SK-N-SH treated with all-trans-retinoic acid at 6 μM for 48 hours (cell line): ENCODE measurements at regions not wholly inside any gene's neighbourhood (a gene's known extent, or its start where the extent isn't known, plus 50 kb on each side); places are given as distances from the start of the nearest gene placed in this dataset.

Source experiments
- ATAC-seq: fragments of 200-7000 bp; cut with Tn5 transposase; 3 replicates; pipeline ENCODE4 v1.9.1; 2020; ENCODE audit warnings: mild to moderate bottlenecking, moderate library complexity
- ARNTL ChIP-seq: fragments of 450-650 bp; formaldehyde crosslinking; IDR thresholded peaks from 2 replicates; pipeline ENCODE4 v1.5.0; 2020; ENCODE audit warnings: low read depth, mild to moderate bottlenecking, moderate library complexity, borderline replicate concordance
- BACH2 ChIP-seq: fragments of 250-450 bp; sonication (Bioruptor Pico); IDR thresholded peaks from 2 replicates; pipeline ENCODE4 v1.9.0; 2021; ENCODE audit warnings: mild to moderate bottlenecking, borderline replicate concordance
- CSDC2 ChIP-seq: fragments of 250-450 bp; sonication (Bioruptor Pico); IDR thresholded peaks from 2 replicates; pipeline ENCODE4 v1.5.0; 2020; ENCODE audit warnings: mild to moderate bottlenecking, moderate library complexity
- ESRRG ChIP-seq: fragments of 250-450 bp; sonication (Bioruptor Pico); IDR thresholded peaks from 2 replicates; pipeline ENCODE4 v1.6.1; 2021; ENCODE audit warnings: mild to moderate bottlenecking
- GLIS3 ChIP-seq: fragments of 250-450 bp; sonication (Bioruptor Pico); IDR thresholded peaks from 2 replicates; pipeline ENCODE4 v1.5.0; 2020; ENCODE audit warnings: mild to moderate bottlenecking, moderate library complexity
- ISL1 ChIP-seq: fragments of 250-450 bp; sonication (Bioruptor Pico); IDR thresholded peaks from 2 replicates; pipeline ENCODE4 v2.1.2; 2022; ENCODE audit warnings: mild to moderate bottlenecking, moderate library complexity
- OSR1 ChIP-seq: fragments of 250-450 bp; sonication (Bioruptor Pico); IDR thresholded peaks from 2 replicates; pipeline ENCODE4 v1.8.0; 2022; ENCODE audit warnings: moderate library complexity, mild to moderate bottlenecking, inconsistent platforms
- PPARA ChIP-seq: fragments of 250-450 bp; sonication (Bioruptor Pico); IDR thresholded peaks from 2 replicates; pipeline ENCODE4 v1.5.0; 2020; ENCODE audit warnings: mild to moderate bottlenecking, borderline replicate concordance
- RARB ChIP-seq: fragments of 250-450 bp; sonication (Bioruptor Pico); IDR thresholded peaks from 2 replicates; pipeline ENCODE4 v1.8.0; 2021; ENCODE audit warnings: mild to moderate bottlenecking, moderate library complexity
- TCF4 ChIP-seq: fragments of 250-450 bp; sonication (Bioruptor Pico); IDR thresholded peaks from 2 replicates; pipeline ENCODE4 v1.8.0; 2021; ENCODE audit warnings: mild to moderate bottlenecking, moderate library complexity, borderline replicate concordance
- TOX ChIP-seq: fragments of 250-450 bp; sonication (Bioruptor Pico); IDR thresholded peaks from 2 replicates; pipeline ENCODE4 v1.8.0; 2021; ENCODE audit warnings: mild to moderate bottlenecking, moderate library complexity, borderline replicate concordance
- ZFP3 ChIP-seq: fragments of 250-450 bp; sonication (Bioruptor Pico); IDR thresholded peaks from 2 replicates; pipeline ENCODE4 v1.5.0; 2020; ENCODE audit warnings: mild to moderate bottlenecking, moderate library complexity
- ZFP30 ChIP-seq: fragments of 450-650 bp; formaldehyde crosslinking; IDR thresholded peaks from 2 replicates; pipeline ENCODE4 v1.5.0; 2022; ENCODE audit warnings: mild to moderate bottlenecking, moderate library complexity
- ZNF565 ChIP-seq: fragments of 450-650 bp; formaldehyde crosslinking; conservative IDR thresholded peaks from 2 replicates; pipeline ENCODE4 v1.5.0; 2020; ENCODE audit warnings: low read depth, mild to moderate bottlenecking, moderate library complexity
- ZNF70 ChIP-seq: fragments of 450-650 bp; formaldehyde crosslinking; IDR thresholded peaks from 2 replicates; pipeline ENCODE4 v1.5.0; 2020; ENCODE audit warnings: mild to moderate bottlenecking, moderate library complexity
- ZNF8 ChIP-seq: fragments of 450-650 bp; formaldehyde crosslinking; IDR thresholded peaks from 2 replicates; pipeline ENCODE4 v1.5.0; 2020; ENCODE audit warnings: mild to moderate bottlenecking, moderate library complexity
- TF ChIP-seq, protein P1 (sequence below): fragments of 250-450 bp; sonication (Bioruptor Pico); IDR thresholded peaks from 2 replicates; pipeline ENCODE4 v1.5.1; 2021; ENCODE audit warnings: mild to moderate bottlenecking, moderate library complexity
- TF ChIP-seq, protein P2 (sequence below): fragments of 250-450 bp; sonication (Bioruptor Pico); IDR thresholded peaks from 2 replicates; pipeline ENCODE4 v1.8.0; 2020; ENCODE audit warnings: mild to moderate bottlenecking, moderate library complexity, borderline replicate concordance
- TF ChIP-seq, protein P3 (sequence below): fragments of 250-450 bp; sonication (Bioruptor Pico); IDR thresholded peaks from 2 replicates; pipeline ENCODE4 v1.5.1; 2020; ENCODE audit warnings: low read depth, mild to moderate bottlenecking, moderate library complexity
- TF ChIP-seq, protein P4 (sequence below): fragments of 250-450 bp; sonication (Bioruptor Pico); IDR thresholded peaks from 2 replicates; pipeline ENCODE4 v1.8.0; 2021; ENCODE audit warnings: low read depth, mild to moderate bottlenecking, moderate library complexity, borderline replicate concordance
- TF ChIP-seq, protein P5 (sequence below): fragments of 250-450 bp; sonication (Bioruptor Pico); IDR thresholded peaks from 2 replicates; pipeline ENCODE4 v1.5.0; 2020; ENCODE audit warnings: mild to moderate bottlenecking, moderate library complexity

DNA sequence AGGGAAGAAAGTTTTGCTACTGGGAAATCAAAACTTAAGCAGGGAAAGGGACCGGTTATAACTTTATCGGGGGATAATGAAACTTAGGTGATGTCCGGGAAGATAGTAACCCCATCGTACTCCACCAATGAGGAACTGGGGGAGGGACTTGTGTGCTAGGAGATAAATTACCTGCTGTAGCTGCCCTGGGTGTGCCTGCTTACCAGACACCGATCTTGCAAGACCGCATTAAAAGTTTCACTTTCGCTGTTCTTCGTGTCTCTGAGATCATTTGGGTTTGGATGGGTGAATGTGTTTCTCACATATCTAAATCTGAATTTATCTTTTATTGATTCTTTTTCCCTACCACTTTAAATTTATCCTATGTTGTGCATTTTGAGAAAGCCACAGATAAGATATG is 381.4 kb downstream of the SLITRK6 start:
- ATAC-seq: no peak
- TF ChIP-seq, protein P1, sequence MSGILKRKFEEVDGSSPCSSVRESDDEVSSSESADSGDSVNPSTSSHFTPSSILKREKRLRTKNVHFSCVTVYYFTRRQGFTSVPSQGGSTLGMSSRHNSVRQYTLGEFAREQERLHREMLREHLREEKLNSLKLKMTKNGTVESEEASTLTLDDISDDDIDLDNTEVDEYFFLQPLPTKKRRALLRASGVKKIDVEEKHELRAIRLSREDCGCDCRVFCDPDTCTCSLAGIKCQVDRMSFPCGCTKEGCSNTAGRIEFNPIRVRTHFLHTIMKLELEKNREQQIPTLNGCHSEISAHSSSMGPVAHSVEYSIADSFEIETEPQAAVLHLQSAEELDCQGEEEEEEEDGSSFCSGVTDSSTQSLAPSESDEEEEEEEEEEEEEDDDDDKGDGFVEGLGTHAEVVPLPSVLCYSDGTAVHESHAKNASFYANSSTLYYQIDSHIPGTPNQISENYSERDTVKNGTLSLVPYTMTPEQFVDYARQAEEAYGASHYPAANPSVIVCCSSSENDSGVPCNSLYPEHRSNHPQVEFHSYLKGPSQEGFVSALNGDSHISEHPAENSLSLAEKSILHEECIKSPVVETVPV (CRISPR knock-in tag): no peak
- no peak for TF ChIP-seq ZNF70 (CRISPR knock-in tag)
- no peak for TF ChIP-seq ARNTL
- no peak for TF ChIP-seq OSR1 (CRISPR knock-in tag)
- no peak for TF ChIP-seq CSDC2 (CRISPR knock-in tag)
- no peak for TF ChIP-seq ISL1
- no peak for TF ChIP-seq TCF4 (CRISPR knock-in tag)
- no peak for TF ChIP-seq RARB
- no peak for TF ChIP-seq TOX (CRISPR knock-in tag)
- TF ChIP-seq, protein P2, sequence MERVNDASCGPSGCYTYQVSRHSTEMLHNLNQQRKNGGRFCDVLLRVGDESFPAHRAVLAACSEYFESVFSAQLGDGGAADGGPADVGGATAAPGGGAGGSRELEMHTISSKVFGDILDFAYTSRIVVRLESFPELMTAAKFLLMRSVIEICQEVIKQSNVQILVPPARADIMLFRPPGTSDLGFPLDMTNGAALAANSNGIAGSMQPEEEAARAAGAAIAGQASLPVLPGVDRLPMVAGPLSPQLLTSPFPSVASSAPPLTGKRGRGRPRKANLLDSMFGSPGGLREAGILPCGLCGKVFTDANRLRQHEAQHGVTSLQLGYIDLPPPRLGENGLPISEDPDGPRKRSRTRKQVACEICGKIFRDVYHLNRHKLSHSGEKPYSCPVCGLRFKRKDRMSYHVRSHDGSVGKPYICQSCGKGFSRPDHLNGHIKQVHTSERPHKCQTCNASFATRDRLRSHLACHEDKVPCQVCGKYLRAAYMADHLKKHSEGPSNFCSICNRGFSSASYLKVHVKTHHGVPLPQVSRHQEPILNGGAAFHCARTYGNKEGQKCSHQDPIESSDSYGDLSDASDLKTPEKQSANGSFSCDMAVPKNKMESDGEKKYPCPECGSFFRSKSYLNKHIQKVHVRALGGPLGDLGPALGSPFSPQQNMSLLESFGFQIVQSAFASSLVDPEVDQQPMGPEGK: no peak

DNA sequence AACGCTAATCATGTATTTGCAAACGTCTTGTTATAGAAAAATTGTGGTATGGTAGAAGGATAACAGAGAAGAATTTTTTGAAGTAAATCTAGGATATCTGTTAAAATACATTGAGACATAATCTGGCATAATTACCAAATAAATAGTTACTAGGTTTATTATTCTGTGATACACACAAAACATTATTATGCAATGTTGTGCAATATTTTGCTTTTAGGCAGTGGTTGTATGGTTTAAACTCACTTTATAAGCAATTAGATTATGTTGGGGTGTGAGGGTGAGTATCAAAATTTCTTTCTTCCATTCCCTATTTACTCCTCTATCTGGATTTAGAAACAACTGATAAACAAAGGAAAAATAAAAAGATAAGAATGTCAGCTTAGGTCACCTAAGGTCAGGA is 385.6 kb downstream of the SLITRK6 start:
- TF ChIP-seq, protein P3, sequence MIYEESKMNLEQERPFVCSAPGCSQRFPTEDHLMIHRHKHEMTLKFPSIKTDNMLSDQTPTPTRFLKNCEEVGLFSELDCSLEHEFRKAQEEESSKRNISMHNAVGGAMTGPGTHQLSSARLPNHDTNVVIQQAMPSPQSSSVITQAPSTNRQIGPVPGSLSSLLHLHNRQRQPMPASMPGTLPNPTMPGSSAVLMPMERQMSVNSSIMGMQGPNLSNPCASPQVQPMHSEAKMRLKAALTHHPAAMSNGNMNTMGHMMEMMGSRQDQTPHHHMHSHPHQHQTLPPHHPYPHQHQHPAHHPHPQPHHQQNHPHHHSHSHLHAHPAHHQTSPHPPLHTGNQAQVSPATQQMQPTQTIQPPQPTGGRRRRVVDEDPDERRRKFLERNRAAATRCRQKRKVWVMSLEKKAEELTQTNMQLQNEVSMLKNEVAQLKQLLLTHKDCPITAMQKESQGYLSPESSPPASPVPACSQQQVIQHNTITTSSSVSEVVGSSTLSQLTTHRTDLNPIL (CRISPR knock-in tag): no peak
- no peak for TF ChIP-seq ISL1
- TF ChIP-seq ZFP30 (CRISPR knock-in tag): no peak
- no peak for TF ChIP-seq ZNF8 (CRISPR knock-in tag)
- TF ChIP-seq ZFP3 (CRISPR knock-in tag): no peak
- TF ChIP-seq TOX (CRISPR knock-in tag): no peak
- ATAC-seq: no peak

DNA sequence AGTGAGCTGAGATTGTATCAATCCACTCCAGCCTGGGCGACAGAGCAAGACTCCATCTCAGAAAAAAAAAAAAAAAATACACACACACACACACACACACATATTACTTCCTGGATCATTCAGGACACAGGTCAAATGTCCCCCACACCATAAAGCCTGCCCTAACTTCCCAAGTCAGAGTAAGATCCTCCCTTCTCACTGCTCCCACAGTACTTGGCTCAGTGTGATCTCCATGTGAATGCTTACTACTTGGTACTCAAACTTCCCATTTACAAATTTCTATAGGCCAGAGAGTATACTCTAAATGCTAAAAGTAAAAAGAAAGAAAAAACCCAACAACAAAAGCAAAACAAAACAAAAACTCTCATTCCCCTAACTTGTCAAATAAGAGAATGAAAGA is 386.8 kb downstream of the SLITRK6 start:
- TF ChIP-seq TOX (CRISPR knock-in tag) (no peak), BACH2 (CRISPR knock-in tag) (no peak), GLIS3 (CRISPR knock-in tag) (no peak), OSR1 (CRISPR knock-in tag) (no peak), ZFP30 (CRISPR knock-in tag) (no peak), ESRRG (no peak), PPARA (CRISPR knock-in tag) (no peak), ZNF70 (CRISPR knock-in tag) (no peak), ZNF565 (CRISPR knock-in tag) (no peak), CSDC2 (CRISPR knock-in tag) (no peak), ZNF8 (CRISPR knock-in tag) (no peak)
- TF ChIP-seq, protein P4, sequence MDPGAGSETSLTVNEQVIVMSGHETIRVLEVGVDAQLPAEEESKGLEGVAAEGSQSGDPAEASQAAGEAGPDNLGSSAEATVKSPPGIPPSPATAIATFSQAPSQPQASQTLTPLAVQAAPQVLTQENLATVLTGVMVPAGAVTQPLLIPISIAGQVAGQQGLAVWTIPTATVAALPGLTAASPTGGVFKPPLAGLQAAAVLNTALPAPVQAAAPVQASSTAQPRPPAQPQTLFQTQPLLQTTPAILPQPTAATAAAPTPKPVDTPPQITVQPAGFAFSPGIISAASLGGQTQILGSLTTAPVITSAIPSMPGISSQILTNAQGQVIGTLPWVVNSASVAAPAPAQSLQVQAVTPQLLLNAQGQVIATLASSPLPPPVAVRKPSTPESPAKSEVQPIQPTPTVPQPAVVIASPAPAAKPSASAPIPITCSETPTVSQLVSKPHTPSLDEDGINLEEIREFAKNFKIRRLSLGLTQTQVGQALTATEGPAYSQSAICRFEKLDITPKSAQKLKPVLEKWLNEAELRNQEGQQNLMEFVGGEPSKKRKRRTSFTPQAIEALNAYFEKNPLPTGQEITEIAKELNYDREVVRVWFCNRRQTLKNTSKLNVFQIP (CRISPR knock-in tag): no peak
- TF ChIP-seq, protein P5, sequence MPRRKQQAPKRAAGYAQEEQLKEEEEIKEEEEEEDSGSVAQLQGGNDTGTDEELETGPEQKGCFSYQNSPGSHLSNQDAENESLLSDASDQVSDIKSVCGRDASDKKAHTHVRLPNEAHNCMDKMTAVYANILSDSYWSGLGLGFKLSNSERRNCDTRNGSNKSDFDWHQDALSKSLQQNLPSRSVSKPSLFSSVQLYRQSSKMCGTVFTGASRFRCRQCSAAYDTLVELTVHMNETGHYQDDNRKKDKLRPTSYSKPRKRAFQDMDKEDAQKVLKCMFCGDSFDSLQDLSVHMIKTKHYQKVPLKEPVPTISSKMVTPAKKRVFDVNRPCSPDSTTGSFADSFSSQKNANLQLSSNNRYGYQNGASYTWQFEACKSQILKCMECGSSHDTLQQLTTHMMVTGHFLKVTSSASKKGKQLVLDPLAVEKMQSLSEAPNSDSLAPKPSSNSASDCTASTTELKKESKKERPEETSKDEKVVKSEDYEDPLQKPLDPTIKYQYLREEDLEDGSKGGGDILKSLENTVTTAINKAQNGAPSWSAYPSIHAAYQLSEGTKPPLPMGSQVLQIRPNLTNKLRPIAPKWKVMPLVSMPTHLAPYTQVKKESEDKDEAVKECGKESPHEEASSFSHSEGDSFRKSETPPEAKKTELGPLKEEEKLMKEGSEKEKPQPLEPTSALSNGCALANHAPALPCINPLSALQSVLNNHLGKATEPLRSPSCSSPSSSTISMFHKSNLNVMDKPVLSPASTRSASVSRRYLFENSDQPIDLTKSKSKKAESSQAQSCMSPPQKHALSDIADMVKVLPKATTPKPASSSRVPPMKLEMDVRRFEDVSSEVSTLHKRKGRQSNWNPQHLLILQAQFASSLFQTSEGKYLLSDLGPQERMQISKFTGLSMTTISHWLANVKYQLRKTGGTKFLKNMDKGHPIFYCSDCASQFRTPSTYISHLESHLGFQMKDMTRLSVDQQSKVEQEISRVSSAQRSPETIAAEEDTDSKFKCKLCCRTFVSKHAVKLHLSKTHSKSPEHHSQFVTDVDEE (CRISPR knock-in tag): no peak
- TF ChIP-seq, protein P1 (CRISPR knock-in tag): no peak
- TF ChIP-seq, protein P3 (CRISPR knock-in tag): no peak
- no peak for ATAC-seq
